ENCODE measurements at regions not wholly inside any gene's neighbourhood (a gene's known extent, or its start where the extent isn't known, plus 50 kb on each side); places are given as distances from the start of the nearest gene placed in this dataset.
A peak's percentile ranks its signal among the peaks of the same experiment; 100 is the strongest.

GRCh38 chr18:41602034-41602433, 353.0 kb upstream of the PIK3C3 start:
- DNase-seq (ENCODE audit: low read depth): no peak
- no peak overlapping the region for H3K4me3 ChIP-seq (ENCODE audit: low read depth, low read length)
- no peak for TF ChIP-seq CTCF (conservative IDR thresholded peaks at IDR 0.05; ENCODE audit: low read depth, low read length)

DNA sequence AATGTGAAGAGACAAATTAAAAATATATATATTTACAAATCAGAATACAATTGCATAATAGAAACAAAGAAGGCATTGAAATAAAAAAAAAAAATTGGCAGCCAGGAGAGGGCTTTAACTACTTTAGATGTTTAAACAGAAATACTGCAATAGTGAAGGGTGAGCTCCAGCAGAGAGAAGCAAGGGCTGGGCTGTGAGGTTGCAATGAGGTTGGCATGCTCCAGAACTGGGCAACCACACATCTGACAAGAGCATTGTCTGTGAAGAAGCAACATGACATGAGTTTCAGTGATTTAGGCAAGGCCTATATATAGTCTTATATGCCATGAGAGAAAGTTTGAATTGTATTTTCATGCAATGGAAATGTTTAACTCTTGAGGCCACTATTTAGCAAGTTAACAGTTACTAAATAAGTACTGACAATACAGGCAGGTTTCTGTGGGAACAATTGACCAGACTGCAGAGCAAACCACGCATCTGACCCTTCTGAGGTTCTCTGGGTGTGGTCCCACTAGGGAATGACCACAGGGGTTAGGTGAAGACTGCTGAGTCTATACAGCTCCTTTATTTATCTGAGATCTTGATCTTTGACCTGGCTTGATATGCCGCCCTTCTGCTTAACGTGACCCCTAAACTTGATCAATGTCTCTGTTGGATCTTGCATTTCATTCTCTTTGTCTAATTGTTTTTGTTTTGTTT, 354.2 kb upstream of the PIK3C3 start:
- DNase-seq (ENCODE audit: low read depth): no peak
- no peak overlapping the region for H3K4me3 ChIP-seq (ENCODE audit: low read depth, low read length)
- no peak for TF ChIP-seq CTCF (conservative IDR thresholded peaks at IDR 0.05; ENCODE audit: low read depth, low read length)

DNA sequence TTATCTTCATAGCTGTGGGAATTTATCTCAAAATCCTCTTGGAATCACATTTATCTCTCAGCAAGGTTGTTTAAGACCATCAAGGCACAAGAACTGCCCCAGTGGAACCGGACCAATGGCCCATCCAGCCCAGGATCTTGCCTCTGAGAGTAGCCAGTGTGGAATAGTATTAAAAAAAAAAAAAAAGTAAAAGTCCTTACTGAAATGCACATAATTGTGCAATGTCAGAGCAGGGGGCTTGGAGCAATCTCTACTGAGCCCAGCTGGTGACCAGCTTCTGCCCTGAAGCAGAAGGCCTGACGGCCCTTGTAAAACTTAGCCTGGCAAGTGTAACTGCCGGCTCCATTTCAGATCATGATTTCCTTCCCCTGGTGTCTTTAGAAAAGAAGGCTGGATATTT, 355.6 kb upstream of the PIK3C3 start:
- DNase-seq (ENCODE audit: low read depth): no peak
- no peak for TF ChIP-seq CTCF (conservative IDR thresholded peaks at IDR 0.05; ENCODE audit: low read depth, low read length)
- no peak overlapping the region for H3K4me3 ChIP-seq (ENCODE audit: low read depth, low read length)

- H3K4me3 ChIP-seq (ENCODE audit: low read depth, low read length): no peak overlapping the region
- no peak for DNase-seq (ENCODE audit: low read depth)
- no peak for TF ChIP-seq CTCF (conservative IDR thresholded peaks at IDR 0.05; ENCODE audit: low read depth, low read length)
These were observed 360.5 kb upstream of the PIK3C3 start for GRCh38 chr18:41594582-41594981.

- DNase-seq (ENCODE audit: low read depth): peak; percentile 16
- H3K4me3 ChIP-seq (ENCODE audit: low read depth, low read length): no peak overlapping the region
- no peak for TF ChIP-seq CTCF (conservative IDR thresholded peaks at IDR 0.05; ENCODE audit: low read depth, low read length)
These were observed 361.8 kb upstream of the PIK3C3 start for GRCh38 chr18:41593171-41593675.

- DNase-seq (ENCODE audit: low read depth): no peak
- no peak overlapping the region for H3K4me3 ChIP-seq (ENCODE audit: low read depth, low read length)
- TF ChIP-seq CTCF (conservative IDR thresholded peaks at IDR 0.05; ENCODE audit: low read depth, low read length): no peak
These were observed 367.1 kb upstream of the PIK3C3 start for GRCh38 chr18:41587976-41588375.

GRCh38 chr18:41585512-41585911, 369.5 kb upstream of the PIK3C3 start:
- TF ChIP-seq CTCF (conservative IDR thresholded peaks at IDR 0.05; ENCODE audit: low read depth, low read length): no peak
- no peak for DNase-seq (ENCODE audit: low read depth)

More at GRCh38 chr18:41585512-41585911, 369.5 kb upstream of the PIK3C3 start:
- no peak overlapping the region for H3K4me3 ChIP-seq (ENCODE audit: low read depth, low read length)
